Activated naive CD4-positive, alpha-beta T cell (primary cell): ENCODE measurements at regions not wholly inside any gene's neighbourhood (a gene's known extent, or its start where the extent isn't known, plus 50 kb on each side); places are given as distances from the start of the nearest gene placed in this dataset.

Experiments used
- DNase-seq, 4 experiments: peaks; one replicate each; lab custom pipeline; 2025; lab: John Stamatoyannopoulos, UW

- DNase-seq: no peak
Measured at GRCh38 chr1:200252531-200252930, 157.3 kb downstream of the ZNF281 start.

DNA sequence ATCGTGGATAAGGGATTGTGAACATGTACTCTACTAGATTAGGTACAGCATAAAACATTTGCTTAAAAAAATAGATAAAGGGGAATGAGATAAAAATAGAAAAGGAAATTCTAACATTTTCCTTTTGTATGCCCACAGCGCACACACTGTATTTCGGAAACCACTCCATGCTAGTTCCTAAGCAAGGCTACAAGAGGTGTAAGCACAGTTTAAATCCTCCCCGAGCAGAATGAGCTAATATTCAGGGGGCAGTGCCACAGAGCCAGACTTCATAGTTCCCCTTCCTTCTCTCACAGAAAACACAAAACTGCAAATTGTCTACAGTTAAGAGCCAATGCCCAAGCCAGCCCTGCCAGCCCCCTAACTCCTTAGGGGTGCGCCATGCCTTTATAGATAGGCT is 159.4 kb downstream of the ZNF281 start:
- DNase-seq: no peak

DNA sequence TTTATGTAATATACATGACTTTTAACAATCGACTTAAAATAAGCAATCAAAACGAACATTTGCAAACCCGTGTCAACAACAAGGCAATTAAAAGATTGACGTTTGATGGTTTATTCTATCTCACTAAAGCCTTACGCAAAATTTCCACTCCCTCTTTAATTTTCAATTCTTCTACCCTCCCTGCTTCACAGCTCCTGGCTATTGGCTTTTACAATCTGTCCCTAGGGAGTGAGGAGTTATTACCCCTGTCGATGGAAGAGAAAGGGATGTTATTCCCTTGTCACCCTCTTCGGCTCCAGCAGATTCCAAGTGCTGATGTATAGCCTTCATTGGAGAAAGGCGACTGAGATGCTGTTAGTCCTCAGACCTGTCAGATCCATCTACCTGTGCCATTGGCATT is 161.3 kb downstream of the ZNF281 start:
- no peak for DNase-seq

GRCh38 chr1:200247518-200247917 is 162.3 kb downstream of the ZNF281 start:
- DNase-seq: no peak

DNA sequence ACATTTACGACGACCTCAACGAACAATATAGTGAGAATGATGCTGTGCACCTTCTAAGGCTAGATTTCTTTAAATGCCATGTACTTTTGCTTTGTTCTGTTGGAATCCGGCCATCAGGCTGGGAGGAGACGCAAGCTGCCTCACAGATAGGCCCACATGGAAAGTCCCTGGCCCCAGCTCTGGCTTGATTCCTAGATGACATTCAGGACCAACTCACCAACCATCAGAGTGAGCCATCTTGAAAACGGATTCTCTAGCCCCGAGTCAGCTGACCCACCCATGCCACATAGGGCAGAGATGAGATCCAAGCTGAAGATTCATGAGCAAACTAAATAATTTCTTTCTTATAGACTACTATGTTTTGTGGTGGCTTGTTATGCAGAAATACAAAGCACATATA is 164.4 kb downstream of the ZNF281 start:
- no peak for DNase-seq

DNA sequence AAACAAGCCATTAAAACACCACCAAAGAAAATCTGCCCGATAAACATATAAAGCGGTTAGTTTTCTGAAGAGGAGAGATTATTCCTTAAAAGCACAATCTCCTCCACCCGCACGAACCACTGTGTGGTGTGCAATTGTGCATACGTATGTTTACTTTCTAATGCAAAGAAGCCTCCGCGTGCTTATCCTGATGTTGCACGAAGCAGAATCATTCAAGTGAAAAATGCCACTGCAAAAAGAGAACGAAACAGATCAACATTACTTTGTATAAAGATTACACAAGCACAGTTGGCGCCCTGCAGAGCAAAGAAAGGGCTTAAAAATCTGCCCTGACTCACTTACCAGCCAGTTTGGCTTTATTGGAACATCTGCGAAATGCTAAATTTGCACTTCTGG is 166.8 kb downstream of the ZNF281 start:
- DNase-seq: no peak

DNA sequence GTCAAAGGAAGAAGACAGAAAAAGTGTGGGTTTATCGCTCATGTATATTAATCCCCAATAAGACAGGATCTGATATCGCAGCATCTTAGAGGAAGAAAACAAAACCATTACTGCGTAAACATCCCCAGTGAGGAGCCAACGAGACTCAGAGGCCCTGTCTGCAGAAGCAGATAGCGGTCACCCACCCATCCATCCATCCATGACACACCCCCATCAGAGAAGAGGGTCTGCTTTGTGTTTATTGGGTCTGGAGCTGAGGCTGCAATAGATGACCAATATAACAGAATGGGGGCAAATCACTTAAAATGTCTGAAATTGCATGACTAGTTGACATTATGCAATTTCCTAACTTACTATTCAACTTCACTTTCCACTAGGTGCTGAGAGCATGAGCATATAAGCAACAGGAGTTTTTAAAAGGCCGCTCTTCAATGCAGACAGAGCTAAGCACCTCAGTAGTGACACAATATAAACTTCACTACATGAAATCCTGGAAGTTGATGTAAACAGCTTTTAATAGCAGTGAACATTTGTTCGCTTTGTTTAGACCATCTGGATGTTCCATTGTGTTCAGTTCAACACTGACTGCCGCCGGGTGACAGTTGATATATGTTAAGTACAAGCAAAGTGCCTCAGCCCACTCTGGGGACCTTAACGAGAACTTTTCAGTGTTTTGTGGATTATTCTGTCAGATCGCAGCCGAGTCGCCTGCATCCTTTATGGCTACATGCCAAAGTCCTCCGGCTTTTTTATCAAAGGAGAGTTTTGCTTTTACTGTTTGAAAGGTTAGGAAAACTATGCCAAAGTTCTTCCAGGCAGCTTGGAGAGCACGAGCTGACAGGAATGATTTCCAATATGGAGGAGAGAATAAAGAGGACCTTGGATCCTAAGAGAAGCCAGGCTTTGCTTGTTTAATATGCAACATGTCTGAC is 167.5 kb downstream of the ZNF281 start:
- no peak for DNase-seq

DNA sequence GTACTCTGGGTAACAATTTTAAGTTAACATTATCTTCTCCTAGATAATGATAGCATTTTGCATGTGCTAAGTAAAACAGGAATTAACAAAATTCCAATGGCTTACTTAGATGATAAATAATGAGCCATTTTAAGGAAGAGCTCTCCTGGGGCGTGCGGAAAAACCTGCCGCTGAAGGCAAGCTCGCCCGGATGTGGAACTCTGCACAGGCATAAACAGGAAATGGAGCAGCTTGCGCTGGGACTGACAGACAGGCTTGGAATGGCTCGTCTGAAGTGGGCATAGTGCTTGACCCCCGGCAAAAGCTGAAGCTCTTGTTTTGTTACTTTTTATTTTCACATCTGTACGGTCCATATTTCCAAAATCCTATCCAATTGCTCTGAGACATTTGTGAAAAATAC is 169.2 kb downstream of the ZNF281 start:
- DNase-seq: no peak

DNA sequence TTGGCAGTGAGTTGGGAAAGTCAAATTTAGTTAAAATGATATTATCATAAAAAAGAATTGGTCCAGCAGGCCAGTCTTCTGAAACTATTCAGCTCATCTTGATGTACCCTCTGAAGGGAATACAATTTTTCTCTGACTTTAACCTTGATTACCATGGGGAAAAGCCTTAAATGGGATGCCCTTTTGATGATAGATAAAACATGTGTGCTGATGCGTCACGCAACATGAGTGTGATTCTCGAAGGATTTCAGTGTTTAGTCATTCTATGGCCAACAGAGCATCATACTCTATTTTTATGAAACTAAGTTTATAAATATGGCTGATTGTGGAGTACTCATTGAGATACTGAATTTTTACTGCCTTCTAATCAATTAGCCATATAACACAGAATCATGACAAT is 171.5 kb downstream of the ZNF281 start:
- no peak for DNase-seq

DNA sequence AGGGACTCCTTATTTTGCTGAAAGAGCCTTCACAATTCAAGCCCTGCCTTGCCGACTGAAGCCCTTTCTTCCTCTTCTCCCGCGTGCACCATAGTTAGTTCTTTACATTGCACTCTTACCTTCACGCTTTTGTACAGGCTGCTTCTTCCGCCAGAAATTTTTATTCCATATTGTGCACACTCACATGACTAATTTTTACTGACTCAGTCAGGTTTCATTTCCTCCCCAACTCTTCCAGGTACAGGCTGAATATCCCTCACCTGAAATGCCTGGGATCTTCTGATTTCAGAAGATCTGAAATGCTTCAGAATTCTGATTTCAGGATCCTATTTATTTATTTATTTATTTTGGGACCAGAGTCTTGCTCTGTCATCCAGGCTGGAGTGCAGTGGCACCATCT is 172.8 kb downstream of the ZNF281 start:
- DNase-seq: no peak

GRCh38 chr1:200234938-200235337 is 174.9 kb downstream of the ZNF281 start:
- DNase-seq: no peak

GRCh38 chr1:200233393-200233792 is 176.4 kb downstream of the ZNF281 start:
- DNase-seq: no peak

DNA sequence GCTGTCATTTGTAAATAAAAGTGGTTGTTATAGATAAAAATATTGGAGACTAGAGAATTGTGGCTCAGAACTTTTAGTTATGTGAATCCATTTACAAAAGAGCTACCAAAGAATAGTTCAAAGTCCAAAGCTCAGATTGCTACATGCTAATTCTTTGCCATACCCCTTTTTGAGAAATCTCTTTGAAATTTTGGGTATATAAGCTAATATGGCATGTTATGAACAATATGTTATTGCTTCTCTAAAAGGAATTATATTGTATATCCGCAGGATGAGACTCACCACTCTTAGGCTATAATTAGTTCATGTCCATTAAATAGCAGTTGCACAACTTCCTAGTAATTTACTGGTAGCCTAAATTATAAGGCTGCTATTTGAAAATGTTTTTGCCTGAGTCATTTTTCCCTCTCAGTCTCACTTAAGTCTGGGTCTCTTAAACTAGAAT is 178.0 kb downstream of the ZNF281 start:
- no peak for DNase-seq

DNA sequence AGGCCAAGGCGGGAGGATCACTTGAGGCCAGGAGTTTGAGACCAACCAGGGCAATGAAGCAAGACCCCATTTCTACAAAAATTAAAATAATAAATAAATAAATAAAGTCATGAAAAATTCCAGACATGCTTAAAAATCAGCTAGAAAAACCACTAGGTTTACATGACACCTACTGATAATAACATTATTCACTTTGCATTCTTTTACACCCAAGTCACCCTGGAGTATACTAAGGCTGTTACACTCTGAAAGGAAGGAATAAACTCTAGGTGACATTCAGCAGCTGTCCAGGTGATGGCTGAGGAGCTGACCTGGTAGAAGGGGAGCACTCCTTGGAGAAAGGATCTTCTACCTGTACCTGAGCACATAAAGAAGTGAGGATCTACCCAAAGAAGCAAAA is 179.2 kb downstream of the ZNF281 start:
- DNase-seq: no peak

- DNase-seq: no peak
Measured at GRCh38 chr1:200228486-200228885, 181.3 kb downstream of the ZNF281 start.

GRCh38 chr1:200228081-200228480 is 181.8 kb downstream of the ZNF281 start:
- DNase-seq: no peak
